AG09309 (cell line): ENCODE measurements at regions not wholly inside any gene's neighbourhood (a gene's known extent, or its start where the extent isn't known, plus 50 kb on each side); places are given as distances from the start of the nearest gene placed in this dataset.

ENCODE experiments used
- DNase-seq: peaks from one replicate; pipeline ENCODE4 v3.0.0-alpha.2; 2010; ENCODE audit warnings: low read depth
- H3K4me3 ChIP-seq: 2 replicates; pipeline ENCODE4 v1.5.1; 2011; ENCODE audit warnings: mild to moderate bottlenecking, low read depth, low read length, moderate library complexity; ENCODE audit not compliant: control insufficient read depth
- CTCF ChIP-seq: IDR thresholded peaks from 2 replicates; pipeline ENCODE4 v1.5.1; 2011; ENCODE audit warnings: mild to moderate bottlenecking, low read depth, low read length, inconsistent platforms; ENCODE audit not compliant: insufficient read depth, control insufficient read depth; ENCODE audit errors: missing control alignments

- no peak for DNase-seq
- H3K4me3 ChIP-seq = no peak overlapping the region
- TF ChIP-seq CTCF = no peak
These were observed 229.8 kb downstream of the COL12A1 start for GRCh38 chr6:74976026-74976425.

- DNase-seq = no peak
- H3K4me3 ChIP-seq = no peak overlapping the region
- TF ChIP-seq CTCF = no peak
These were observed 232.3 kb downstream of the COL12A1 start for GRCh38 chr6:74973591-74973990.

- DNase-seq = no peak
- TF ChIP-seq CTCF = no peak
- no peak overlapping the region for H3K4me3 ChIP-seq
These were observed 234.2 kb downstream of the COL12A1 start for GRCh38 chr6:74971633-74972032.

- DNase-seq = no peak
- no peak for TF ChIP-seq CTCF
- no peak overlapping the region for H3K4me3 ChIP-seq
These were observed 236.1 kb downstream of the COL12A1 start for GRCh38 chr6:74969591-74970267.

GRCh38 chr6:74967821-74968220, 238.0 kb downstream of the COL12A1 start:
- DNase-seq = no peak
- no peak overlapping the region for H3K4me3 ChIP-seq
- TF ChIP-seq CTCF = no peak

- H3K4me3 ChIP-seq = no peak overlapping the region
- no peak for DNase-seq
- TF ChIP-seq CTCF = no peak
These were observed 239.1 kb downstream of the COL12A1 start for GRCh38 chr6:74966712-74967111.
